K562 (cell line): ENCODE measurements at regions not wholly inside any gene's neighbourhood (a gene's known extent, or its start where the extent isn't known, plus 50 kb on each side); places are given as distances from the start of the nearest gene placed in this dataset.

Source experiments
- CREBBP ChIP-seq: IDR thresholded peaks from one replicate; pipeline ENCODE4 v1.6.1; 2012; ENCODE audit warnings: low read depth, mild to moderate bottlenecking, control low read depth, inconsistent platforms, low read length
- MXD1 ChIP-seq: fragments of 250-450 bp; sonication (Bioruptor Pico); IDR thresholded peaks from 2 replicates; pipeline ENCODE4 v1.8.0; 2021; ENCODE audit warnings: borderline replicate concordance, mild to moderate bottlenecking, moderate library complexity; ENCODE audit not compliant: poor library complexity, severe bottlenecking
- NR2C2 ChIP-seq, 2 experiments: fragments of 200-800 bp in 1 of 2; sonication (Bioruptor generic) in 1 of 2; sonication (generic) in 1 of 2; formaldehyde crosslinking in 1 of 2; IDR thresholded peaks; 2 replicates each; pipeline versions ENCODE4 v1.6.1 to v1.8.0; 2016 to 2022; ENCODE audit warnings: mild to moderate bottlenecking in 1 of 2, missing compliant biosample characterization in 1 of 2, missing genetic modification characterization in 1 of 2, missing genetic modification reagents in 1 of 2
- PHB2 ChIP-seq: fragments of 450-650 bp; IDR thresholded peaks from 2 replicates; pipeline ENCODE4 v1.6.1; 2017; ENCODE audit warnings: low read depth
- PTTG1 ChIP-seq: fragments of 450-650 bp; IDR thresholded peaks from 2 replicates; pipeline ENCODE4 v1.6.1; 2016; ENCODE audit warnings: low read depth, mild to moderate bottlenecking, missing genetic modification characterization, missing compliant biosample characterization
- SAFB ChIP-seq: fragments of 200-400 bp; formaldehyde crosslinking; IDR thresholded peaks from 2 replicates; pipeline ENCODE4 v1.6.1; 2017; ENCODE audit warnings: low read depth, low read length, borderline replicate concordance
- SAP30 ChIP-seq: fragments of 200-600 bp; sonication (generic); IDR thresholded peaks from 2 replicates; pipeline ENCODE4 v1.6.1; 2012; ENCODE audit warnings: borderline replicate concordance, low read depth, mild to moderate bottlenecking, moderate library complexity, low read length, control low read depth, inconsistent platforms; ENCODE audit not compliant: insufficient read depth, poor library complexity, severe bottlenecking
- SRSF3 ChIP-seq: fragments of 200-400 bp; formaldehyde crosslinking; IDR thresholded peaks from 2 replicates; pipeline ENCODE4 v1.6.1; 2016; ENCODE audit warnings: mild to moderate bottlenecking, low read length, moderate library complexity; ENCODE audit not compliant: insufficient read depth
- ZNF217 ChIP-seq: sonication (generic); formaldehyde crosslinking; IDR thresholded peaks from 2 replicates; pipeline ENCODE4 v1.8.0; 2022; ENCODE audit warnings: mild to moderate bottlenecking, missing genetic modification reagents
- TF ChIP-seq, protein P1 (sequence below): fragments of 450-650 bp; IDR thresholded peaks from 2 replicates; pipeline ENCODE4 v1.6.1; 2016; ENCODE audit warnings: mild to moderate bottlenecking
- TF ChIP-seq, protein P2 (sequence below): sonication (generic); formaldehyde crosslinking; IDR thresholded peaks from 2 replicates; pipeline ENCODE4 v1.8.0; 2022; ENCODE audit warnings: missing genetic modification reagents, mild to moderate bottlenecking, borderline replicate concordance
- TF ChIP-seq, protein P3 (sequence below): fragments of 200-800 bp; sonication (Bioruptor generic); IDR thresholded peaks from 2 replicates; pipeline ENCODE4 v1.6.1; 2017; ENCODE audit warnings: missing genetic modification characterization, missing compliant biosample characterization
- TF ChIP-seq, protein P4 (sequence below), 2 experiments: fragments of 450-650 bp in 1 of 2; IDR thresholded peaks; 2 replicates each; pipeline ENCODE4 v1.6.1; 2011 to 2017; ENCODE audit warnings: low read depth in 2 of 2, antibody characterized with exemption in 1 of 2, borderline replicate concordance in 1 of 2, low read length in 1 of 2, mild to moderate bottlenecking in 1 of 2, mixed read lengths in 1 of 2; ENCODE audit not compliant: control insufficient read depth in 1 of 2

GRCh38 chr2:70029814-70030409, 57.4 kb upstream of the PCBP1 start (continued):
- TF ChIP-seq CREBBP (no peak), ZNF217 (CRISPR knock-in tag) (no peak), PTTG1 (tag) (no peak), SAP30 (no peak), SAFB (no peak), PHB2 (no peak), SRSF3 (no peak), NR2C2 (CRISPR knock-in tag; IDR thresholded peaks at IDR 0.05) (no peak), NR2C2 (tag; IDR thresholded peaks at IDR 0.05) (no peak), MXD1 (CRISPR knock-in tag) (no peak)
- TF ChIP-seq, protein P1, sequence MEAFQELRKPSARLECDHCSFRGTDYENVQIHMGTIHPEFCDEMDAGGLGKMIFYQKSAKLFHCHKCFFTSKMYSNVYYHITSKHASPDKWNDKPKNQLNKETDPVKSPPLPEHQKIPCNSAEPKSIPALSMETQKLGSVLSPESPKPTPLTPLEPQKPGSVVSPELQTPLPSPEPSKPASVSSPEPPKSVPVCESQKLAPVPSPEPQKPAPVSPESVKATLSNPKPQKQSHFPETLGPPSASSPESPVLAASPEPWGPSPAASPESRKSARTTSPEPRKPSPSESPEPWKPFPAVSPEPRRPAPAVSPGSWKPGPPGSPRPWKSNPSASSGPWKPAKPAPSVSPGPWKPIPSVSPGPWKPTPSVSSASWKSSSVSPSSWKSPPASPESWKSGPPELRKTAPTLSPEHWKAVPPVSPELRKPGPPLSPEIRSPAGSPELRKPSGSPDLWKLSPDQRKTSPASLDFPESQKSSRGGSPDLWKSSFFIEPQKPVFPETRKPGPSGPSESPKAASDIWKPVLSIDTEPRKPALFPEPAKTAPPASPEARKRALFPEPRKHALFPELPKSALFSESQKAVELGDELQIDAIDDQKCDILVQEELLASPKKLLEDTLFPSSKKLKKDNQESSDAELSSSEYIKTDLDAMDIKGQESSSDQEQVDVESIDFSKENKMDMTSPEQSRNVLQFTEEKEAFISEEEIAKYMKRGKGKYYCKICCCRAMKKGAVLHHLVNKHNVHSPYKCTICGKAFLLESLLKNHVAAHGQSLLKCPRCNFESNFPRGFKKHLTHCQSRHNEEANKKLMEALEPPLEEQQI: no peak
- TF ChIP-seq, protein P2, sequence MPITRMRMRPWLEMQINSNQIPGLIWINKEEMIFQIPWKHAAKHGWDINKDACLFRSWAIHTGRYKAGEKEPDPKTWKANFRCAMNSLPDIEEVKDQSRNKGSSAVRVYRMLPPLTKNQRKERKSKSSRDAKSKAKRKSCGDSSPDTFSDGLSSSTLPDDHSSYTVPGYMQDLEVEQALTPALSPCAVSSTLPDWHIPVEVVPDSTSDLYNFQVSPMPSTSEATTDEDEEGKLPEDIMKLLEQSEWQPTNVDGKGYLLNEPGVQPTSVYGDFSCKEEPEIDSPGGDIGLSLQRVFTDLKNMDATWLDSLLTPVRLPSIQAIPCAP (CRISPR knock-in tag): no peak
- TF ChIP-seq, protein P3, sequence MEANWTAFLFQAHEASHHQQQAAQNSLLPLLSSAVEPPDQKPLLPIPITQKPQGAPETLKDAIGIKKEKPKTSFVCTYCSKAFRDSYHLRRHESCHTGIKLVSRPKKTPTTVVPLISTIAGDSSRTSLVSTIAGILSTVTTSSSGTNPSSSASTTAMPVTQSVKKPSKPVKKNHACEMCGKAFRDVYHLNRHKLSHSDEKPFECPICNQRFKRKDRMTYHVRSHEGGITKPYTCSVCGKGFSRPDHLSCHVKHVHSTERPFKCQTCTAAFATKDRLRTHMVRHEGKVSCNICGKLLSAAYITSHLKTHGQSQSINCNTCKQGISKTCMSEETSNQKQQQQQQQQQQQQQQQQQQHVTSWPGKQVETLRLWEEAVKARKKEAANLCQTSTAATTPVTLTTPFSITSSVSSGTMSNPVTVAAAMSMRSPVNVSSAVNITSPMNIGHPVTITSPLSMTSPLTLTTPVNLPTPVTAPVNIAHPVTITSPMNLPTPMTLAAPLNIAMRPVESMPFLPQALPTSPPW (CRISPR knock-in tag): peak; percentile 67
- TF ChIP-seq, protein P4, sequence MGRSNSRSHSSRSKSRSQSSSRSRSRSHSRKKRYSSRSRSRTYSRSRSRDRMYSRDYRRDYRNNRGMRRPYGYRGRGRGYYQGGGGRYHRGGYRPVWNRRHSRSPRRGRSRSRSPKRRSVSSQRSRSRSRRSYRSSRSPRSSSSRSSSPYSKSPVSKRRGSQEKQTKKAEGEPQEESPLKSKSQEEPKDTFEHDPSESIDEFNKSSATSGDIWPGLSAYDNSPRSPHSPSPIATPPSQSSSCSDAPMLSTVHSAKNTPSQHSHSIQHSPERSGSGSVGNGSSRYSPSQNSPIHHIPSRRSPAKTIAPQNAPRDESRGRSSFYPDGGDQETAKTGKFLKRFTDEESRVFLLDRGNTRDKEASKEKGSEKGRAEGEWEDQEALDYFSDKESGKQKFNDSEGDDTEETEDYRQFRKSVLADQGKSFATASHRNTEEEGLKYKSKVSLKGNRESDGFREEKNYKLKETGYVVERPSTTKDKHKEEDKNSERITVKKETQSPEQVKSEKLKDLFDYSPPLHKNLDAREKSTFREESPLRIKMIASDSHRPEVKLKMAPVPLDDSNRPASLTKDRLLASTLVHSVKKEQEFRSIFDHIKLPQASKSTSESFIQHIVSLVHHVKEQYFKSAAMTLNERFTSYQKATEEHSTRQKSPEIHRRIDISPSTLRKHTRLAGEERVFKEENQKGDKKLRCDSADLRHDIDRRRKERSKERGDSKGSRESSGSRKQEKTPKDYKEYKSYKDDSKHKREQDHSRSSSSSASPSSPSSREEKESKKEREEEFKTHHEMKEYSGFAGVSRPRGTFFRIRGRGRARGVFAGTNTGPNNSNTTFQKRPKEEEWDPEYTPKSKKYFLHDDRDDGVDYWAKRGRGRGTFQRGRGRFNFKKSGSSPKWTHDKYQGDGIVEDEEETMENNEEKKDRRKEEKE (IDR thresholded peaks at IDR 0.05; ENCODE audit: borderline replicate concordance in 1 of 2, control insufficient read depth in 1 of 2, low read depth in 2 of 2, low read length in 1 of 2): no peak
